Omental fat pad (tissue), 3 donors: ENCODE measurements at regions not wholly inside any gene's neighbourhood (a gene's known extent, or its start where the extent isn't known, plus 50 kb on each side); places are given as distances from the start of the nearest gene placed in this dataset.
A peak's percentile ranks its signal among the peaks of the same experiment; 100 is the strongest.

Experiments used
- ATAC-seq: fragments of 150-250 bp; one replicate; pipeline ENCODE4 v1.9.1; 2016; ENCODE audit warnings: mild to moderate bottlenecking, moderate library complexity; ENCODE audit not compliant: low FRiP score
- DNase-seq: peaks from one replicate; pipeline ENCODE4 v3.0.0-alpha.2; 2019; ENCODE audit warnings: low spot score
- CTCF ChIP-seq, 3 donors: fragments of 450-650 bp; IDR thresholded peaks; one replicate each; pipeline ENCODE4 v1.5.1; 2016 to 2017; ENCODE audit warnings: antibody characterized with exemption in 3 of 3, mild to moderate bottlenecking in 3 of 3, moderate library complexity in 2 of 3

DNA sequence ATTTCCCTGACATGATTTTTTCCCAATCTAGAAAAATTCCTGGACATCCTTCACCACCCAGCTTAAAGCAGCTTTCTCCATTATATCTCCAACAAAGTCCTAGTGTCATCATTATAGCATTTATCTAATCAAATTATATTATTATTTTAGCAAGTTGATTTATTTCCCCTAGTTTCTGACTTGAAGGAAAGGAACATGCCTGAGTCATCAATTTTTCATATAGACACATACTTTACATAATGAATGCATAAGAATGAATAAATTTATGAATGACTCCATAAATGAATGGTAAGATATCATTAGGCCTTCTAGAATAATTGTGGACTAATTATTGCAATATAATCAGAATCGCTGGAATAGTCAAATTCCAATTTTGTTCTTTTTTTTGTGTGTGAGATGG lies 79.4 kb upstream of the COL11A1 start:
- ATAC-seq (no peak), DNase-seq (no peak)
- TF ChIP-seq CTCF (IDR thresholded peaks at IDR 0.05), result no peak

- ATAC-seq, result peak; percentile 23
- DNase-seq, result no peak
- no peak for TF ChIP-seq CTCF (IDR thresholded peaks at IDR 0.05)
Observed at GRCh38 chr1:103180660-103181059, 72.3 kb upstream of the COL11A1 start.

- TF ChIP-seq CTCF (IDR thresholded peaks at IDR 0.05), result no peak
Observed at GRCh38 chr1:103177108-103177775, 68.9 kb upstream of the COL11A1 start.

DNA sequence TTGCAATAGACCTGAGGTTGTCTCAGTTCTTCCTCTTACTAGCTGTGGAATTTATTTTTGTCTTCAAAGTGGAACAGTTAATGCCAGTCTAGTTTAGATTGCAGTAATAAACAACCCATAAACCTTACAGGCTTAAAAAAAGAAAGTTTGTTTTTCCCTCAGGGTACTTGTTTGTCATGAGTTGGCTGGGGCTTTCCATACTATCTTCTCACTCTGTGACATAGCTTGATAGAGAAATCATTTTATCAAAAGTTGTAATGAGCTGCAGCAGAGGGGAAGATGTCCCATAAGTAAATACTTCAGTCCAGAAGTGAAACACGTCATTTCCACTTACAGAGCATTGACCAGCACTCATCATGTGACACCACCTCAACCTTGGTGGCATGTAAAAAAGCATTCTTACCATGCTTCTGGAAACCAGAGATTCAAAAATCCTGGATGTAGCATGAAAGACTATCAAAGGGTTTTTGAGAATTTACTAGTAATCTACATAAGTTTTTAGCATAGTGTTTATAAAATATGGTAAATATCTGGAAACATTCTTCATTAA lies 62.8 kb upstream of the COL11A1 start:
- no peak for ATAC-seq
- no peak for TF ChIP-seq CTCF (IDR thresholded peaks at IDR 0.05)
- DNase-seq, result no peak

More at GRCh38 chr1:103177108-103177775, 68.9 kb upstream of the COL11A1 start:
- DNase-seq (no peak), ATAC-seq (no peak)

GRCh38 chr1:103170609-103171008 lies 62.3 kb upstream of the COL11A1 start:
- DNase-seq (no peak), ATAC-seq (no peak)
- TF ChIP-seq CTCF (IDR thresholded peaks at IDR 0.05), result no peak

GRCh38 chr1:103162360-103162759 lies 54.0 kb upstream of the COL11A1 start:
- TF ChIP-seq CTCF (IDR thresholded peaks at IDR 0.05), result no peak
- ATAC-seq, result no peak
- no peak for DNase-seq

- ATAC-seq, result no peak
- DNase-seq, result no peak
- no peak for TF ChIP-seq CTCF (IDR thresholded peaks at IDR 0.05)
Observed at GRCh38 chr1:103160281-103160680, 52.0 kb upstream of the COL11A1 start.
